Transverse colon (tissue), 4 donors: ENCODE measurements at regions not wholly inside any gene's neighbourhood (a gene's known extent, or its start where the extent isn't known, plus 50 kb on each side); places are given as distances from the start of the nearest gene placed in this dataset.

ENCODE experiments used
- DNase-seq: peaks from one replicate; pipeline ENCODE4 v3.0.0-alpha.2; 2019
- H3K27ac ChIP-seq, 4 donors: fragments of 200-600 bp; sonication (generic); 2 replicates each; pipeline ENCODE4 v1.5.1; 2016 to 2018; ENCODE audit warnings: inconsistent platforms in 4 of 4
- H3K27me3 ChIP-seq: fragments of 200-600 bp; sonication (generic); 2 replicates; pipeline ENCODE4 v1.5.1; 2017; ENCODE audit warnings: inconsistent platforms
- H3K36me3 ChIP-seq, 4 donors: fragments of 200-600 bp; sonication (generic); 2 replicates each; pipeline ENCODE4 v1.5.1; 2017 to 2019; ENCODE audit warnings: inconsistent platforms in 4 of 4
- H3K4me1 ChIP-seq, 4 donors: fragments of 200-600 bp; sonication (generic); 2 replicates each; pipeline ENCODE4 v1.5.1; 2017 to 2020; ENCODE audit warnings: inconsistent platforms in 4 of 4
- H3K4me3 ChIP-seq, 4 donors: fragments of 200-600 bp; sonication (generic); 1 replicate in 1 of 4; 2 replicates in 3 of 4; pipeline versions ENCODE4 v1.5.1 to v1.6.1; 2017 to 2019; ENCODE audit warnings: inconsistent platforms in 4 of 4
- H3K9me3 ChIP-seq, 2 donors: fragments of 200-600 bp; sonication (generic); 2 replicates each; pipeline ENCODE4 v1.5.1; 2017 to 2019; ENCODE audit warnings: inconsistent platforms in 2 of 2
- EP300 ChIP-seq: sonication (generic); formaldehyde crosslinking; IDR thresholded peaks from one replicate; pipeline ENCODE4 v1.6.1; 2017; ENCODE audit warnings: antibody characterized with exemption, low read depth
- POLR2A ChIP-seq: fragments of 450-650 bp; IDR thresholded peaks from one replicate; pipeline ENCODE4 v1.6.1; 2016; ENCODE audit warnings: antibody characterized with exemption, mild to moderate bottlenecking, moderate library complexity
- POLR2AphosphoS5 ChIP-seq, 3 donors: sonication (generic); formaldehyde crosslinking; IDR thresholded peaks; one replicate each; pipeline ENCODE4 v1.6.1; 2016; ENCODE audit warnings: antibody characterized with exemption in 3 of 3
- WGBS, 2 donors: methylation state at CpG; one replicate each; pipeline ENCODE4 v1.1.5; 2018; ENCODE audit warnings: low coverage in 1 of 2; 5-methylcytosine and 5-hydroxymethylcytosine counted together
- in situ Hi-C, 4 donors: fragments of 200-750 bp; cut with MboI; loops; one replicate each; pipeline versions ENCODE4 v1.15.0 to v1.15.1; 2017; ENCODE audit warnings: low sequenced_read_pairs in 3 of 4, low pct_ligation_motif_present in 1 of 4, low pct_unique_long_range_greater_than_20kb in 1 of 4
- intact Hi-C: fragments of 100-400 bp; cut with DNase I; formaldehyde crosslinking; loops from one replicate; pipeline ENCODE4 v1.15.1; 2023; ENCODE audit warnings: low total_unique reads
- TF ChIP-seq, protein P1 (sequence below), 5 experiments: fragments of 200-600 bp in 3 of 5; fragments of 450-650 bp in 2 of 5; sonication (generic) in 3 of 5; IDR thresholded peaks; 1 replicate in 2 of 5; 2 replicates in 3 of 5; pipeline ENCODE4 v1.5.1; 2016 to 2017; ENCODE audit warnings: antibody characterized with exemption in 5 of 5, inconsistent platforms in 3 of 5, mild to moderate bottlenecking in 2 of 5, moderate library complexity in 1 of 5

GRCh38 chr5:2546938-2547337 lies 204.5 kb downstream of the IRX2 start:
- H3K4me3 ChIP-seq, result no peak overlapping the region
- in situ Hi-C loops (no loop called here), intact Hi-C loops (no loop called here)
- WGBS, 2 donors, result 86 to 90% methylated on average over 13 to 14 of the region's 14 CpGs
- H3K36me3 ChIP-seq, result no peaks in the 10 kb centered on the region
- no peak overlapping the region for H3K27ac ChIP-seq
- H3K27me3 ChIP-seq, result no peaks in the 10 kb centered on the region
- no peaks in the 10 kb centered on the region for H3K9me3 ChIP-seq
- H3K4me1 ChIP-seq, result no peaks in the 10 kb centered on the region
- TF ChIP-seq EP300 (no peak), POLR2A (no peak), POLR2AphosphoS5 (IDR thresholded peaks at IDR 0.05) (no peak)
- TF ChIP-seq, protein P1, sequence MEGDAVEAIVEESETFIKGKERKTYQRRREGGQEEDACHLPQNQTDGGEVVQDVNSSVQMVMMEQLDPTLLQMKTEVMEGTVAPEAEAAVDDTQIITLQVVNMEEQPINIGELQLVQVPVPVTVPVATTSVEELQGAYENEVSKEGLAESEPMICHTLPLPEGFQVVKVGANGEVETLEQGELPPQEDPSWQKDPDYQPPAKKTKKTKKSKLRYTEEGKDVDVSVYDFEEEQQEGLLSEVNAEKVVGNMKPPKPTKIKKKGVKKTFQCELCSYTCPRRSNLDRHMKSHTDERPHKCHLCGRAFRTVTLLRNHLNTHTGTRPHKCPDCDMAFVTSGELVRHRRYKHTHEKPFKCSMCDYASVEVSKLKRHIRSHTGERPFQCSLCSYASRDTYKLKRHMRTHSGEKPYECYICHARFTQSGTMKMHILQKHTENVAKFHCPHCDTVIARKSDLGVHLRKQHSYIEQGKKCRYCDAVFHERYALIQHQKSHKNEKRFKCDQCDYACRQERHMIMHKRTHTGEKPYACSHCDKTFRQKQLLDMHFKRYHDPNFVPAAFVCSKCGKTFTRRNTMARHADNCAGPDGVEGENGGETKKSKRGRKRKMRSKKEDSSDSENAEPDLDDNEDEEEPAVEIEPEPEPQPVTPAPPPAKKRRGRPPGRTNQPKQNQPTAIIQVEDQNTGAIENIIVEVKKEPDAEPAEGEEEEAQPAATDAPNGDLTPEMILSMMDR (IDR thresholded peaks at IDR 0.05), result no peak
- no peak for DNase-seq

DNA sequence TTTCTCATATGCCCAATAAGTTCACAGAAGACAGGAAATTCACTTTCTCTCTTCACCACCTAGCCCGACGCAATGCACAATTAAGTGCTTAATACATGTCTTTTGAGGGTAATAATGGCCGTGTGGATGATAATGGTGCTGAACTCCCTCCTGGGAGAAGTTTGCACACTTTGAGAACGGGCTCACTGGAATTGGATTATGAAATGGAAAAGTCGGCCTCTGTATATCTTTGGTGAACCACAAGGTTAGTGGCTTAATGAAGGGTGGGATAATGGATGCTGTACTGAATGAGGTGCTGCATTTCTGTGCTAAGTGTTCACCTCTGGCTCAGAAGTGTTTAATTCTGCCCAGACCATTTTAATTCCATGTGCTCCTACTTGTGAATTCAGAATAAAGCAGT lies 207.5 kb downstream of the IRX2 start:
- no peak for DNase-seq
- in situ Hi-C loops, result no loop called here
- no peaks in the 10 kb centered on the region for H3K4me1 ChIP-seq
- H3K4me3 ChIP-seq, result no peak overlapping the region
- 82 to 89% methylated on average over 5 of the region's 5 CpGs for WGBS, 2 donors
- intact Hi-C loops, result no loop called here
- H3K27ac ChIP-seq, result no peak overlapping the region
- no peaks in the 10 kb centered on the region for H3K9me3 ChIP-seq
- H3K27me3 ChIP-seq, result no peaks in the 10 kb centered on the region
- H3K36me3 ChIP-seq, result no peaks in the 10 kb centered on the region
- TF ChIP-seq EP300 (no peak), POLR2A (no peak)

DNA sequence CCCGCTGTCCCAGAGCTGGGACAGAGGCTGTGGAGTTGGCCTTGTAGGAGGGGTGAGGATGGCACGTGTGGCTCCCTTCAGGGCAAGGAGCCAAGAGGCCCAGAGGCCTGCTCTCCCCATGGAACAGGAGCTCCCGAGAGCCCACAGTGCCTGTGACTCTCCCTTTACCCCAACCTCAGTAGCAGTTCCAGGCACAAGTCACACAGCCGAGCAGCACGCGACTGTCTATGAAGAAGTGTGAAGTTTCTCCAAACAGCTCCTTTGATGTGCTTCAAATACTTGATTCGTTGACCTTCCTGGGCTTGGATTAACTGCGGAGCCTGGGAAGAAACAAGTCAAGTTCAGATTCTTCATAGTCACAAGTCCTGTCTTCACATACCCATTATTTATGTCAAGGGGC lies 208.7 kb downstream of the IRX2 start:
- Histone ChIP-seq H3K36me3 (no peaks in the 10 kb centered on the region), H3K9me3 (no peaks in the 10 kb centered on the region), H3K27me3 (no peaks in the 10 kb centered on the region), H3K4me3 (no peak overlapping the region), H3K27ac (no peak overlapping the region), H3K4me1 (no peaks in the 10 kb centered on the region)
- intact Hi-C loops (no loop called here), in situ Hi-C loops (no loop called here)
- no peak for TF ChIP-seq POLR2AphosphoS5 (IDR thresholded peaks at IDR 0.05)
- no peak for TF ChIP-seq EP300
- TF ChIP-seq, protein P1 (IDR thresholded peaks at IDR 0.05), result no peak
- TF ChIP-seq POLR2A, result no peak
- no peak for DNase-seq
- 76% methylated on average over 8 of the region's 8 CpGs; no CpG with 5 or more reads in 1 of the 2 donors for WGBS, 2 donors

DNA sequence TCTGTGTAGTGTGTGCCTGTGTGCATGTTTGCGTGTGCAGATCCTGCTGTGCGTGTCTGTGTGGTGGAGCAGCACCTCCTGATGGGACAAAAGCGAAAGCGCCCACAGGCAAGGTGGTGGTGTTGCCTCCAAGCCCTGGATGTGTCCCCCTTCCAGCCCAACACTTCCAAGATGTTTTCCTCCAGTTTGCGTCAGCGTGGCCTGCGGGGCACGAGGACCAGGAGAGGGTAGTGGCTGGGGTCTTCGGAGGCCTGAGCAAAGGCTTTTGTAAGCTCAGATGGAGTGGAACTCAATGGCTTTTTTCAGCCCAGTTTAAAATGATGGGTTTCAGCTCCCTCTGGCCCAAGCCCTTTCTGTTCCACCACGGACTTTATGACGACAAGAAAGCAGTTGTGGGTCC lies 209.5 kb downstream of the IRX2 start:
- WGBS, 2 donors, result 89% methylated on average over 11 of the region's 11 CpGs; no CpG with 5 or more reads in 1 of the 2 donors
- Histone ChIP-seq H3K36me3 (no peaks in the 10 kb centered on the region), H3K4me3 (no peak overlapping the region), H3K27me3 (no peaks in the 10 kb centered on the region), H3K9me3 (no peaks in the 10 kb centered on the region), H3K4me1 (no peaks in the 10 kb centered on the region), H3K27ac (no peak overlapping the region)
- in situ Hi-C loops, result no loop called here
- no peak for DNase-seq
- TF ChIP-seq EP300, result no peak
- TF ChIP-seq, protein P1 (IDR thresholded peaks at IDR 0.05), result no peak
- TF ChIP-seq POLR2A, result no peak
- TF ChIP-seq POLR2AphosphoS5 (IDR thresholded peaks at IDR 0.05), result no peak
- intact Hi-C loops, result no loop called here

GRCh38 chr5:2538169-2538568 lies 213.3 kb downstream of the IRX2 start:
- 39 to 40% methylated on average over 5 to 9 of the region's 10 CpGs for WGBS, 2 donors
- intact Hi-C loops, result no loop called here
- in situ Hi-C loops, result no loop called here
- no peaks in the 10 kb centered on the region for H3K36me3 ChIP-seq
- H3K4me1 ChIP-seq, result no peaks in the 10 kb centered on the region
- no peak overlapping the region for H3K4me3 ChIP-seq
- no peaks in the 10 kb centered on the region for H3K9me3 ChIP-seq
- H3K27ac ChIP-seq, result no peak overlapping the region
- no peak for TF ChIP-seq POLR2AphosphoS5 (IDR thresholded peaks at IDR 0.05)
- TF ChIP-seq, protein P1 (IDR thresholded peaks at IDR 0.05), result no peak
- no peak for TF ChIP-seq POLR2A
- no peak for TF ChIP-seq EP300
- DNase-seq, result no peak
- H3K27me3 ChIP-seq, result no peaks in the 10 kb centered on the region
